Mesendoderm (in vitro differentiated cells): ENCODE measurements at regions not wholly inside any gene's neighbourhood (a gene's known extent, or its start where the extent isn't known, plus 50 kb on each side); places are given as distances from the start of the nearest gene placed in this dataset.
"Not testable (repeated sequence)": the region's sequence is repeated elsewhere in the genome, so short reads cannot be mapped to it uniquely, and the experiment has no call there.

Experiments
- DNase-seq: peaks from one replicate; pipeline ENCODE4 v3.0.0; 2013
- H2AK5ac ChIP-seq: 2 replicates; pipeline ENCODE4 v1.6.1; 2013; ENCODE audit warnings: low read length, inconsistent platforms
- H2BK120ac ChIP-seq: 2 replicates; pipeline ENCODE4 v1.6.1; 2013; ENCODE audit warnings: low read depth, mild to moderate bottlenecking, low read length, moderate library complexity, mixed read lengths
- H2BK15ac ChIP-seq: replicated peaks from 2 replicates; pipeline ENCODE4 v1.6.1; 2013; ENCODE audit warnings: low read depth, mild to moderate bottlenecking, moderate library complexity
- H2BK5ac ChIP-seq: 2 replicates; pipeline ENCODE4 v1.6.1; 2013; ENCODE audit warnings: low read length, inconsistent platforms
- H3K18ac ChIP-seq: 2 replicates; pipeline ENCODE4 v1.6.1; 2013; ENCODE audit warnings: mild to moderate bottlenecking, low read length, mixed read lengths
- H3K23ac ChIP-seq: one replicate; pipeline ENCODE4 v1.6.1; 2013; ENCODE audit warnings: low read length
- H3K27ac ChIP-seq: 2 replicates; pipeline ENCODE4 v1.5.1; 2013; ENCODE audit warnings: low read depth, mild to moderate bottlenecking, inconsistent platforms, low read length, moderate library complexity
- H3K27me3 ChIP-seq: 2 replicates; pipeline ENCODE4 v1.6.1; 2013; ENCODE audit warnings: low read length, control low read depth, mild to moderate bottlenecking, inconsistent platforms; ENCODE audit not compliant: insufficient read depth, poor library complexity
- H3K36me3 ChIP-seq: 2 replicates; pipeline ENCODE4 v1.6.1; 2013; ENCODE audit warnings: low read length, inconsistent platforms; ENCODE audit not compliant: control insufficient read depth, insufficient read depth
- H3K4ac ChIP-seq: one replicate; pipeline ENCODE4 v1.6.1; 2013; ENCODE audit warnings: low read depth, mild to moderate bottlenecking, low read length, moderate library complexity
- H3K4me1 ChIP-seq: 2 replicates; pipeline ENCODE4 v1.6.1; 2013; ENCODE audit warnings: low read depth, low read length, inconsistent platforms; ENCODE audit not compliant: control insufficient read depth
- H3K4me2 ChIP-seq: 2 replicates; pipeline ENCODE4 v1.6.1; 2013; ENCODE audit warnings: low read length
- H3K4me3 ChIP-seq: 2 replicates; pipeline ENCODE4 v1.5.1; 2013; ENCODE audit warnings: mild to moderate bottlenecking, low read length
- H3K56ac ChIP-seq: one replicate; pipeline ENCODE4 v1.6.1; 2013; ENCODE audit warnings: low read length
- H3K79me1 ChIP-seq: 2 replicates; pipeline ENCODE4 v1.6.1; 2013; ENCODE audit warnings: low read length, inconsistent platforms
- H3K79me2 ChIP-seq: 2 replicates; pipeline ENCODE4 v1.6.1; 2013; ENCODE audit warnings: mild to moderate bottlenecking, low read length; ENCODE audit not compliant: control insufficient read depth, insufficient read depth
- H3K9ac ChIP-seq: 2 replicates; pipeline ENCODE4 v1.6.1; 2013; ENCODE audit warnings: low read length, inconsistent platforms
- H4K5ac ChIP-seq: one replicate; pipeline ENCODE4 v1.6.1; 2013; ENCODE audit warnings: low read length
- H4K8ac ChIP-seq: one replicate; pipeline ENCODE4 v1.6.1; 2013; ENCODE audit warnings: low read depth, mild to moderate bottlenecking, control low read depth, low read length, moderate library complexity
- WGBS: extraction: QIAGEN DNeasy Blood & Tissue Kit; methylation state at CpG from one replicate; pipeline ENCODE4 v1.1.7; 2013; ENCODE audit warnings: low lambda C conversion rate, missing lambda C conversion rate; ENCODE audit not compliant: insufficient coverage; ENCODE audit errors: extremely low coverage; 5-methylcytosine and 5-hydroxymethylcytosine counted together

DNA sequence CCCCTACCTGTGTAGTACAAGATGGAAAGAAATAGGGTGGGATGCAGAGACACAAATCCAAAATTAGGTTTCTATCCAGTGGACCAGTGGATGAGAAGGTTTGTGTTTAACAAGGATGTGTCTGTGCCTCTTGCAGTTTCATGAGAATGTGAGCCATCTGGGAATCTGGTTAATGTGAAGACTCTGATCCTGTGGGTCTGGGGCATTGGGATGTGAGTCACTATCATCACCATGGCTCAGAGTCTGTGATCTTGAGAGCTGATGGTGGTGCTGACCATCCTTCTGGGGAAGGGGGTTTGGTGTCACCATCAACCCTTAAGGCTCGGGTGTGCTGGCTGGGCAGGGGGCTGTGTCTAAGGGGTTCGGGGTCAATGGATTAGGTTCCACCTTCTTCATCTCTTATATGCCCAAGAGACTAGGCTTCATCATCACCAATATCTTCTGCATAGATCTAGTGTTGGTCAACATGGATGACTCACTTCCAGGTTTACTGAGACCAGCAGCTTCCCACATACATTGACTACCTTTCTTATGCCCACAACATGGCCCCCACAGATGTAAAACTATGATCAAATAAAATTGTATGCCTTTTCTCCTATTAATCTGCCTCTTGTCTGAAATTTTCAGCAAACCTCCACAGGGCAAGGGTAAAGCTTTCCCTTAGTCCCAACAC, 65.7 kb upstream of the MID1 start:
- Histone ChIP-seq H3K4ac (no peak overlapping the region), H4K5ac (no peak overlapping the region), H3K27ac (no peak overlapping the region), H3K18ac (no peak overlapping the region), H3K27me3 (no peaks in the 10 kb centered on the region), H3K79me1 (no peaks in the 10 kb centered on the region), H3K36me3 (no peaks in the 10 kb centered on the region), H4K8ac (no peak overlapping the region), H3K23ac (no peak overlapping the region), H2BK15ac (no peak overlapping the region), H2BK120ac (no peak overlapping the region), H3K79me2 (no peaks in the 10 kb centered on the region), H3K4me1 (no peaks in the 10 kb centered on the region), H2AK5ac (no peak overlapping the region), H3K9ac (no peak overlapping the region), H2BK5ac (no peak overlapping the region), H3K4me3 (no peak overlapping the region), H3K56ac (no peak overlapping the region), H3K4me2 (no peak overlapping the region)
- no CpG with 5 or more reads among the region's 2 CpGs for WGBS
- no peak for DNase-seq

DNA sequence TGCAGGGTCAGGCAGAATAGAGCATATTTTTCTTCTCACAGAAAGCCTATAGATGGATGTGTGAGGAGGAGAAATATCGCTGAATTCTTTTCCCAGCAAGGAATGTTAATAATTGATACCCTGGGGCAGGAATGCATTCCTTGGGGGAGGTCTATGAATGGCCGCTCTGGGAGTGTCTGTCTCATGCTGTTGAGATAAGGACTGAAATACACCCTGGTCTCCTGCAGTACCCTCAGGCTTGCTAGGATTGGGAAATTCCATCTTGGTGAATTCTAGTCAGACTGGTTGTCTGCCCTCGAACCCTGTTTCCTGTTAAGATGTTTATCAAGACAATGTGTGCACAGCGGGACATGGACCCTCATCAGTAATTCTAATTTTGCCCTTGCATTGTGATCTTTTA, 71.4 kb upstream of the MID1 start:
- H4K8ac ChIP-seq, H3K79me1 ChIP-seq, H4K5ac ChIP-seq, H3K23ac ChIP-seq, H3K79me2 ChIP-seq, H3K18ac ChIP-seq, H3K9ac ChIP-seq, H2AK5ac ChIP-seq, H3K56ac ChIP-seq, H3K36me3 ChIP-seq, H3K4ac ChIP-seq, H3K4me3 ChIP-seq, H2BK15ac ChIP-seq, H3K27me3 ChIP-seq, H3K27ac ChIP-seq, H3K4me1 ChIP-seq, H2BK5ac ChIP-seq, H2BK120ac ChIP-seq, H3K4me2 ChIP-seq: not testable (repeated sequence)
- DNase-seq, result peak; percentile 32
- WGBS, result no CpG with 5 or more reads among the region's 4 CpGs

DNA sequence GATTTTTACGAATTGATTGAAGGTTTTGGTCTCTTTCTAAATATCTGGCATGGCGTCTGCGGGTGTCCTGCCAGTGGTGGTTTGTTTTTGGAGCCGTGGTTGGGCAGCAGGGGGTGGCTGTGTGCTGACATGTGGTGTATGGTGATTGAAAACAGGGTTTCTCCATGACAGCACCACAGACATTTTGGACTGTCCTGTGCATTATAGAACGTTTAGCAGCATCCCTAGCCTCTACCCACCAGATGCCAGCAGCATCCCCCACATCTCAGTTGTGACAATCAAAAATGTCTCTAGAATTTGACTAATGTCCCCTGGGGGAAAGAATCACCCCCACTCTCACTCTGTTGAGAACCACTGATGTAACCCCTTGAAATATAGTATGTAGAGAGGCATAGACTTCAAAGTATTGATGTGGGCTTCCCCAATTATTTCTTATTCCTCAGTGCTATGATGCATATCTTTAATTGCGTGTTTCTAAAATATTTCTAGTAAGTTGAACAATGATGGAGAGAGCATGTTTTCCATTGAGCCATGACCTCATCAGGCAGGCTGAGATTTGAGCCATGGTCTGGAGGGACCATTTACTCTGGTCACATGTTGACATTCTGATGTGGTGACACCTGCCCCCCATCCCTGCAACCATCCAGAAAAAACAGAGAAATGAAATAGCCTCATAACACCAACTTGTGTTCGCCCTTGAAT, 77.4 kb upstream of the MID1 start:
- no peak overlapping the region for H2BK5ac ChIP-seq
- no peak overlapping the region for H2BK120ac ChIP-seq
- no peak overlapping the region for H3K4me3 ChIP-seq
- H4K5ac ChIP-seq, result no peak overlapping the region
- H3K27ac ChIP-seq, result no peak overlapping the region
- H3K9ac ChIP-seq, result no peak overlapping the region
- H3K79me1 ChIP-seq, result no peaks in the 10 kb centered on the region
- no peaks in the 10 kb centered on the region for H3K79me2 ChIP-seq
- no peak overlapping the region for H3K4me2 ChIP-seq
- no peaks in the 10 kb centered on the region for H3K27me3 ChIP-seq
- H3K56ac ChIP-seq, result no peak overlapping the region
- H4K8ac ChIP-seq, result no peak overlapping the region
- H3K4ac ChIP-seq, result no peak overlapping the region
- H2AK5ac ChIP-seq, result no peak overlapping the region
- H2BK15ac ChIP-seq, result no peak overlapping the region
- no peaks in the 10 kb centered on the region for H3K4me1 ChIP-seq
- no CpG with 5 or more reads among the region's 7 CpGs for WGBS
- H3K23ac ChIP-seq, result no peak overlapping the region
- no peaks in the 10 kb centered on the region for H3K36me3 ChIP-seq
- no peak overlapping the region for H3K18ac ChIP-seq
- no peak for DNase-seq

DNA sequence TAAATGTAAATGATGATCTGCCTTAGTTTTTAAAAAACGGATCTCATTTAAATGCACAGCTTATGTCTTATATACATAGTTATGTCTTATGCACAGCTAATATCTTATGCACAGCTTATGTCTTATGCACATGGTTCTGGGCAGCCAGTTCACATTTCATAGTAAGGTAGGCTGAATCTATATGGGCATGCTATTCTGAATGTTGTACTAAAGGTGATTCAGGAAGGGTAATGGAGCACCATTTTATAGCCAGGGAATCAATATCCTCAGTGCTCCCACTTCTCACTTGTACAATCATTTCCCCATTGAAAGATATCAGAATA, 77.9 kb upstream of the MID1 start:
- H3K4ac ChIP-seq, result no peak overlapping the region
- H2BK120ac ChIP-seq, result no peak overlapping the region
- H3K23ac ChIP-seq, result no peak overlapping the region
- no peaks in the 10 kb centered on the region for H3K79me1 ChIP-seq
- H3K27ac ChIP-seq, result no peak overlapping the region
- no peak overlapping the region for H3K9ac ChIP-seq
- H2BK5ac ChIP-seq, result no peak overlapping the region
- no peak overlapping the region for H2AK5ac ChIP-seq
- H3K56ac ChIP-seq, result no peak overlapping the region
- no peaks in the 10 kb centered on the region for H3K79me2 ChIP-seq
- no peaks in the 10 kb centered on the region for H3K36me3 ChIP-seq
- no peak overlapping the region for H4K8ac ChIP-seq
- no peak overlapping the region for H3K4me2 ChIP-seq
- H4K5ac ChIP-seq, result no peak overlapping the region
- no peaks in the 10 kb centered on the region for H3K27me3 ChIP-seq
- no peaks in the 10 kb centered on the region for H3K4me1 ChIP-seq
- H3K4me3 ChIP-seq, result no peak overlapping the region
- H3K18ac ChIP-seq, result no peak overlapping the region
- H2BK15ac ChIP-seq, result no peak overlapping the region
- no peak for DNase-seq
- WGBS, result no CpG with 5 or more reads among the region's 1 CpG

- WGBS, result no CpG with 5 or more reads among the region's 4 CpGs
- Histone ChIP-seq H3K27me3 (no peaks in the 10 kb centered on the region), H3K79me1 (no peaks in the 10 kb centered on the region)
Measured at GRCh38 chrX:10702031-10702430, 81.6 kb upstream of the MID1 start.

GRCh38 chrX:10706342-10706741, 86.0 kb upstream of the MID1 start:
- not testable (repeated sequence) for H3K4me2 ChIP-seq, H4K5ac ChIP-seq, H3K23ac ChIP-seq, H3K4me1 ChIP-seq, H2BK120ac ChIP-seq, H3K18ac ChIP-seq, H3K36me3 ChIP-seq, H3K27ac ChIP-seq, H2BK5ac ChIP-seq, H3K4me3 ChIP-seq, H2BK15ac ChIP-seq, H3K4ac ChIP-seq, H3K27me3 ChIP-seq, H4K8ac ChIP-seq, H3K79me1 ChIP-seq, H2AK5ac ChIP-seq, H3K56ac ChIP-seq, H3K79me2 ChIP-seq, H3K9ac ChIP-seq
- no CpG with 5 or more reads among the region's 3 CpGs for WGBS
- DNase-seq, result peak; percentile 16

More at GRCh38 chrX:10702031-10702430, 81.6 kb upstream of the MID1 start:
- Histone ChIP-seq H3K4me1 (no peaks in the 10 kb centered on the region), H2BK15ac (no peak overlapping the region), H3K79me2 (no peaks in the 10 kb centered on the region), H4K8ac (no peak overlapping the region), H3K4ac (no peak overlapping the region), H2BK5ac (no peak overlapping the region), H3K56ac (no peak overlapping the region), H3K9ac (no peak overlapping the region), H3K36me3 (no peaks in the 10 kb centered on the region), H2BK120ac (no peak overlapping the region), H4K5ac (no peak overlapping the region), H2AK5ac (no peak overlapping the region), H3K27ac (no peak overlapping the region), H3K23ac (no peak overlapping the region), H3K4me3 (no peak overlapping the region), H3K18ac (no peak overlapping the region), H3K4me2 (no peak overlapping the region)
- no peak for DNase-seq
